Osteoblast (primary cell): ENCODE measurements at regions not wholly inside any gene's neighbourhood (a gene's known extent, or its start where the extent isn't known, plus 50 kb on each side); places are given as distances from the start of the nearest gene placed in this dataset.

ENCODE experiments used
- DNase-seq: peaks from one replicate; pipeline ENCODE4 v3.0.0; 2011; ENCODE audit warnings: low spot score, mixed read lengths; ENCODE audit not compliant: insufficient read length; ENCODE audit errors: missing footprints
- H2AFZ ChIP-seq: 2 replicates; pipeline ENCODE4 v1.6.0; 2011; ENCODE audit warnings: mild to moderate bottlenecking, low read length
- H3K27ac ChIP-seq: 2 replicates; pipeline ENCODE4 v1.5.1; 2011; ENCODE audit warnings: mild to moderate bottlenecking, low read depth, low read length, moderate library complexity
- H3K27me3 ChIP-seq: 2 replicates; pipeline ENCODE4 v1.6.0; 2012; ENCODE audit warnings: mild to moderate bottlenecking, control low read depth, inconsistent platforms, low read length, moderate library complexity; ENCODE audit not compliant: insufficient read depth
- H3K36me3 ChIP-seq: 2 replicates; pipeline ENCODE4 v1.5.1; 2011; ENCODE audit warnings: mild to moderate bottlenecking, low read length, control low read depth, moderate library complexity; ENCODE audit not compliant: insufficient read depth
- H3K4me1 ChIP-seq: 2 replicates; pipeline ENCODE4 v1.5.1; 2011; ENCODE audit warnings: mild to moderate bottlenecking, low read length, control low read depth, moderate library complexity; ENCODE audit not compliant: insufficient read depth
- H3K4me2 ChIP-seq: 2 replicates; pipeline ENCODE4 v1.6.0; 2011; ENCODE audit warnings: mild to moderate bottlenecking, low read length; ENCODE audit not compliant: insufficient read depth
- H3K4me3 ChIP-seq: fragments of 200-600 bp; sonication (generic); 3 replicates; pipeline ENCODE4 v1.5.1; 2012; ENCODE audit warnings: mild to moderate bottlenecking, low read length, inconsistent platforms; ENCODE audit not compliant: insufficient read depth
- H3K79me2 ChIP-seq: 2 replicates; pipeline ENCODE4 v1.6.0; 2012; ENCODE audit warnings: mild to moderate bottlenecking, low read length, control low read depth, inconsistent platforms; ENCODE audit not compliant: insufficient read depth
- H3K9me3 ChIP-seq: 2 replicates; pipeline ENCODE4 v1.5.1; 2011; ENCODE audit warnings: low read depth, low read length, control low read depth
- H4K20me1 ChIP-seq: 2 replicates; pipeline ENCODE4 v1.6.0; 2012; ENCODE audit warnings: mild to moderate bottlenecking, low read length, control low read depth; ENCODE audit not compliant: insufficient read depth
- TF ChIP-seq, protein P1 (sequence below): IDR thresholded peaks from 2 replicates; pipeline ENCODE4 v1.5.1; 2011; ENCODE audit warnings: mild to moderate bottlenecking, low read depth, low read length, moderate library complexity; ENCODE audit errors: extremely low read depth

DNA sequence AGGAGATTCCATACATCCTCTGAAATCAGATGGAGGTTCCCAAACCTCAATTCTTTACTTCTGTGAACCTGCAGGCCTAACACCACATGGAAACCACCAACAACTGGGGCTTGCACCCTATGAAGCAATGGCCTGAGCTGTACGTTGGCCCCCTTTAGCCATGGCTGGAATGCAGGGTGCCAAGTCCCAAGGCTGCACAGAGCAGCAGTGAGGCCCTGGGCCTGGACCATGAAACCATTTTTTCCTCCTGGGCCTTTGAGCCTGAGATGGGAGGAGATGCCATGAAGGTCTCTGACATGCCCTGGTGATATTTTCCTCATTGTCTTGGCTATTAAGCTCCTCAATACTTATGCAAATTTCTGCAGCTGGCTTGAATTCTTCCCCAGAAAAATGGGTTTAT lies 983.8 kb downstream of the CDH9 start:
- Histone ChIP-seq H3K36me3 (no peaks in the 10 kb centered on the region), H4K20me1 (no peaks in the 10 kb centered on the region), H3K27ac (no peak overlapping the region), H3K4me1 (no peaks in the 10 kb centered on the region), H3K27me3 (no peaks in the 10 kb centered on the region), H3K4me3 (no peak overlapping the region), H3K9me3 (no peaks in the 10 kb centered on the region), H3K4me2 (no peak overlapping the region), H3K79me2 (no peaks in the 10 kb centered on the region), H2AFZ (no peak overlapping the region)
- DNase-seq, result no peak
- TF ChIP-seq, protein P1, sequence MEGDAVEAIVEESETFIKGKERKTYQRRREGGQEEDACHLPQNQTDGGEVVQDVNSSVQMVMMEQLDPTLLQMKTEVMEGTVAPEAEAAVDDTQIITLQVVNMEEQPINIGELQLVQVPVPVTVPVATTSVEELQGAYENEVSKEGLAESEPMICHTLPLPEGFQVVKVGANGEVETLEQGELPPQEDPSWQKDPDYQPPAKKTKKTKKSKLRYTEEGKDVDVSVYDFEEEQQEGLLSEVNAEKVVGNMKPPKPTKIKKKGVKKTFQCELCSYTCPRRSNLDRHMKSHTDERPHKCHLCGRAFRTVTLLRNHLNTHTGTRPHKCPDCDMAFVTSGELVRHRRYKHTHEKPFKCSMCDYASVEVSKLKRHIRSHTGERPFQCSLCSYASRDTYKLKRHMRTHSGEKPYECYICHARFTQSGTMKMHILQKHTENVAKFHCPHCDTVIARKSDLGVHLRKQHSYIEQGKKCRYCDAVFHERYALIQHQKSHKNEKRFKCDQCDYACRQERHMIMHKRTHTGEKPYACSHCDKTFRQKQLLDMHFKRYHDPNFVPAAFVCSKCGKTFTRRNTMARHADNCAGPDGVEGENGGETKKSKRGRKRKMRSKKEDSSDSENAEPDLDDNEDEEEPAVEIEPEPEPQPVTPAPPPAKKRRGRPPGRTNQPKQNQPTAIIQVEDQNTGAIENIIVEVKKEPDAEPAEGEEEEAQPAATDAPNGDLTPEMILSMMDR, result no peak

DNA sequence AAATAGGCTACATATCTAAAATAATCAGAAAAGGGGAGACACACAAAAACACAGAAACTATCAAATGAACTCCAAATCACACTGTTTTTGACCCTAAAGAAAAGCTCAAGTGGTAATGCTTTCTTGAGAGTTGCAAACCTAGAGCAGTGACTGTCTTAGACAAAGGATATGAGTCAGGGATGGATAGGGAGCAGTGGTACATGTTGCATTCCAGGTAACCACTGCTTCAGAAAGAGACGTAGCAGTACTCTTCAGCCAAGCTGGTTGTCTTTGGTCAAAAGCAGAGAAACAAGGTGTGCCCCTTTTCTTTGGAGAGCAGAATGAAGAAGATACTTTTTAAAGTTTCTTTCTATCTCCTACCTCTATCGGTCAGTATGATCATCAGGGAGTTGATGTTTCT lies 1003.6 kb downstream of the CDH9 start:
- TF ChIP-seq, protein P1, result no peak
- Histone ChIP-seq H3K79me2 (no peaks in the 10 kb centered on the region), H3K27ac (no peak overlapping the region), H2AFZ (no peak overlapping the region), H3K4me2 (no peak overlapping the region), H3K27me3 (no peaks in the 10 kb centered on the region), H4K20me1 (no peaks in the 10 kb centered on the region), H3K36me3 (no peaks in the 10 kb centered on the region), H3K4me1 (no peaks in the 10 kb centered on the region), H3K9me3 (no peaks in the 10 kb centered on the region), H3K4me3 (no peak overlapping the region)
- no peak for DNase-seq

DNA sequence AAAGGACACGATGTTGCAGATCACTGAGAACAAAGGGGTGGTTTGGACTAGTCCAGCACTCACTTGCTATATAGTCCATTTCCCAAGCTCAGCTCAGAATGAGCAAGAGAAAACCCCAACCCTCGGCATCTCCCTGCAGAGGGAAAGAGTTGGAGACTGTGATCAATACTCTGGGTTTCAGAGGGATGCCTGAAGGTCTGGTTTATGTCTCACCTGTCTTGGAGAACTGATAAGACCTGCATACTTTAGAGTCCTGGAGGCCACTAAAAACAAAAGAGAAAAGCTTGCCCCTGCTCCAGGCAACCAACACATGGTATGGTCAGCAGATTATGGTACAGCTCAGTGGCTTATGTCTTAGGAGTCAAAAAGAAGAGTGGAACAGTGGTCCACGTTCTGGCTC lies 1006.9 kb downstream of the CDH9 start:
- no peaks in the 10 kb centered on the region for H3K27me3 ChIP-seq
- H4K20me1 ChIP-seq, result no peaks in the 10 kb centered on the region
- no peaks in the 10 kb centered on the region for H3K79me2 ChIP-seq
- no peak overlapping the region for H3K27ac ChIP-seq
- no peak overlapping the region for H3K4me3 ChIP-seq
- no peaks in the 10 kb centered on the region for H3K9me3 ChIP-seq
- no peak overlapping the region for H2AFZ ChIP-seq
- no peaks in the 10 kb centered on the region for H3K36me3 ChIP-seq
- no peak for DNase-seq
- no peak overlapping the region for H3K4me2 ChIP-seq
- H3K4me1 ChIP-seq, result no peaks in the 10 kb centered on the region
- TF ChIP-seq, protein P1, result no peak

DNA sequence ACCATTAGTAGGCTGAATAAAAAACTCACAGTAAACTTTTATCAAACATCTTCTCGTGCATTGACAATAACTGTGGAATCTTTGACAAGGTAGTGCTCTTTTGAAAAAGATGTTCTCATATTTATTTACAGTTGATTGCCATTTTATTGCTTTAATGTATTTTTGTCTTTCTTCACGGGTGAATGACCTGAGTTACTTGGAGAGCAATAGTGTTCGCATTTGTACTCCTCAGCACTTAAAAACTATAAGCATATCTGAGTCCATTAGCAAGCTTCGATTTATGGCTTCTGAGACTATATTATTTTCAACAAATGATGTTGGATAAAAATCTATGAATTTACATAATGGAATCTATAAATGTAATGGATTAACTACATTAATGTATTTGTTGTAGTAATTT lies 1012.3 kb downstream of the CDH9 start:
- no peak overlapping the region for H3K4me3 ChIP-seq
- TF ChIP-seq, protein P1, result no peak
- H3K79me2 ChIP-seq, result no peaks in the 10 kb centered on the region
- H3K4me1 ChIP-seq, result no peaks in the 10 kb centered on the region
- H3K4me2 ChIP-seq, result no peak overlapping the region
- no peaks in the 10 kb centered on the region for H4K20me1 ChIP-seq
- no peaks in the 10 kb centered on the region for H3K36me3 ChIP-seq
- H3K27me3 ChIP-seq, result no peaks in the 10 kb centered on the region
- H2AFZ ChIP-seq, result no peak overlapping the region
- no peak overlapping the region for H3K27ac ChIP-seq
- no peak for DNase-seq
- no peaks in the 10 kb centered on the region for H3K9me3 ChIP-seq
